Endodermal cell (in vitro differentiated cells): ENCODE measurements at regions not wholly inside any gene's neighbourhood (a gene's known extent, or its start where the extent isn't known, plus 50 kb on each side); places are given as distances from the start of the nearest gene placed in this dataset.

ENCODE experiments used
- DNase-seq: peaks from one replicate; pipeline ENCODE4 v3.0.0-alpha.2; 2017
- H3K27ac ChIP-seq: 2 replicates; pipeline ENCODE4 v1.5.1; 2013; ENCODE audit warnings: mild to moderate bottlenecking, low read depth, low read length, moderate library complexity
- H3K27me3 ChIP-seq: 2 replicates; pipeline ENCODE4 v1.6.1; 2013; ENCODE audit warnings: mild to moderate bottlenecking, low read length, moderate library complexity; ENCODE audit not compliant: insufficient read depth, control insufficient read depth, poor library complexity, severe bottlenecking
- H3K36me3 ChIP-seq: 2 replicates; pipeline ENCODE4 v1.7.0; 2013; ENCODE audit warnings: mild to moderate bottlenecking, low read length, moderate library complexity; ENCODE audit not compliant: control insufficient read depth, insufficient read depth
- H3K4me1 ChIP-seq: one replicate; pipeline ENCODE4 v1.7.0; 2013; ENCODE audit warnings: low read length; ENCODE audit not compliant: control insufficient read depth, insufficient read depth
- H3K4me3 ChIP-seq: 2 replicates; pipeline ENCODE4 v1.5.1; 2013; ENCODE audit warnings: mild to moderate bottlenecking, low read length, moderate library complexity
- H3K9ac ChIP-seq: 2 replicates; pipeline ENCODE4 v1.6.1; 2013; ENCODE audit warnings: mild to moderate bottlenecking, low read length, moderate library complexity; ENCODE audit not compliant: poor library complexity, severe bottlenecking; ENCODE audit errors: extremely low read depth
- H3K9me3 ChIP-seq: 2 replicates; pipeline ENCODE4 v1.6.1; 2013; ENCODE audit warnings: mild to moderate bottlenecking, low read length, moderate library complexity; ENCODE audit not compliant: control insufficient read depth
- H3K27ac Mint-ChIP-seq: 2 replicates; pipeline ENCODE4 v1.8.0; 2020; ENCODE audit warnings: mixed read lengths
- H3K27me3 Mint-ChIP-seq: 2 replicates; pipeline ENCODE4 v1.8.0; 2021; ENCODE audit warnings: mild to moderate bottlenecking, mixed read lengths; ENCODE audit not compliant: insufficient read depth
- H3K36me3 Mint-ChIP-seq: 2 replicates; pipeline ENCODE4 v1.8.0; 2020; ENCODE audit warnings: low read depth, mixed read lengths
- H3K4me1 Mint-ChIP-seq: 2 replicates; pipeline ENCODE4 v1.8.0; 2020; ENCODE audit warnings: mixed read lengths
- H3K4me3 Mint-ChIP-seq: 2 replicates; pipeline ENCODE4 v1.8.0; 2020; ENCODE audit warnings: mild to moderate bottlenecking, moderate library complexity, mixed read lengths
- H3K9me3 Mint-ChIP-seq: 2 replicates; pipeline ENCODE4 v1.8.0; 2020; ENCODE audit warnings: mild to moderate bottlenecking, mixed read lengths
- WGBS, 2 experiments: methylation state at CpG; one replicate each; pipeline versions ENCODE4 v1.1.5 to v1.1.7; 2013; ENCODE audit warnings: missing lambda C conversion rate in 2 of 2, mixed read lengths in 1 of 2; ENCODE audit not compliant: insufficient coverage in 1 of 2, insufficient read length in 1 of 2; 5-methylcytosine and 5-hydroxymethylcytosine counted together
- TF ChIP-seq, protein P1 (sequence below): fragments of 200-600 bp; sonication (generic); conservative IDR thresholded peaks from 2 replicates; pipeline ENCODE4 v1.5.0; 2021; ENCODE audit warnings: antibody characterized with exemption, mild to moderate bottlenecking

DNA sequence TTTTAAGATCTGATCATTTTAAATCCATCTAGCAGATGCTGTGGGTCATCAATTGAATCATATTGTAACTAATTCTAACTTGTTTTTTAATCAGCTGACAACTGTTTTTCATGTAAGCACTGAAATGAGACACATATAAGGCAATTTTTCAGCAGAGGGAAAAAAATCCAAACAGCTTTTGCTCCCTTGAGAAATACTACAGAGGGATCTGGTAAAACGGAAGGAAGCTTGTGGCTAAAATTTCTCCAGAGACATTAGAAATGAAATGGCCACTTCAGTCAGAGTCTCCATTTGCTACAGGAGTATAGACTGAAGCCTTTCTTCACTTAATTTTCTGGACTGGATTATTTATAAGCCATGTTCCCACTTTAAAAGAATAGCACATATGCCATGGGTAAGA lies 385.9 kb downstream of the MAN2A1 start:
- DNase-seq: no peak
- Histone ChIP-seq H3K4me3 (no peak overlapping the region), H3K9me3 (peaks cover 9% of the 10 kb centered on the region), H3K9ac (no peak overlapping the region), H3K27ac (no peak overlapping the region), H3K36me3 (no peaks in the 10 kb centered on the region), H3K4me1 (no peaks in the 10 kb centered on the region), H3K27me3 (no peaks in the 10 kb centered on the region)
- H3K27me3 Mint-ChIP-seq: peaks cover 7% of the 10 kb centered on the region
- TF ChIP-seq, protein P1, sequence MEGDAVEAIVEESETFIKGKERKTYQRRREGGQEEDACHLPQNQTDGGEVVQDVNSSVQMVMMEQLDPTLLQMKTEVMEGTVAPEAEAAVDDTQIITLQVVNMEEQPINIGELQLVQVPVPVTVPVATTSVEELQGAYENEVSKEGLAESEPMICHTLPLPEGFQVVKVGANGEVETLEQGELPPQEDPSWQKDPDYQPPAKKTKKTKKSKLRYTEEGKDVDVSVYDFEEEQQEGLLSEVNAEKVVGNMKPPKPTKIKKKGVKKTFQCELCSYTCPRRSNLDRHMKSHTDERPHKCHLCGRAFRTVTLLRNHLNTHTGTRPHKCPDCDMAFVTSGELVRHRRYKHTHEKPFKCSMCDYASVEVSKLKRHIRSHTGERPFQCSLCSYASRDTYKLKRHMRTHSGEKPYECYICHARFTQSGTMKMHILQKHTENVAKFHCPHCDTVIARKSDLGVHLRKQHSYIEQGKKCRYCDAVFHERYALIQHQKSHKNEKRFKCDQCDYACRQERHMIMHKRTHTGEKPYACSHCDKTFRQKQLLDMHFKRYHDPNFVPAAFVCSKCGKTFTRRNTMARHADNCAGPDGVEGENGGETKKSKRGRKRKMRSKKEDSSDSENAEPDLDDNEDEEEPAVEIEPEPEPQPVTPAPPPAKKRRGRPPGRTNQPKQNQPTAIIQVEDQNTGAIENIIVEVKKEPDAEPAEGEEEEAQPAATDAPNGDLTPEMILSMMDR: no peak
- H3K36me3 Mint-ChIP-seq: no peaks in the 10 kb centered on the region
- no peaks in the 10 kb centered on the region for H3K4me1 Mint-ChIP-seq
- H3K4me3 Mint-ChIP-seq: no peak overlapping the region
- H3K27ac Mint-ChIP-seq: no peak overlapping the region
- 83 to 89% methylated on average over 1 of the region's 1 CpG for WGBS, 2 experiments
- H3K9me3 Mint-ChIP-seq: peaks cover 12% of the 10 kb centered on the region

DNA sequence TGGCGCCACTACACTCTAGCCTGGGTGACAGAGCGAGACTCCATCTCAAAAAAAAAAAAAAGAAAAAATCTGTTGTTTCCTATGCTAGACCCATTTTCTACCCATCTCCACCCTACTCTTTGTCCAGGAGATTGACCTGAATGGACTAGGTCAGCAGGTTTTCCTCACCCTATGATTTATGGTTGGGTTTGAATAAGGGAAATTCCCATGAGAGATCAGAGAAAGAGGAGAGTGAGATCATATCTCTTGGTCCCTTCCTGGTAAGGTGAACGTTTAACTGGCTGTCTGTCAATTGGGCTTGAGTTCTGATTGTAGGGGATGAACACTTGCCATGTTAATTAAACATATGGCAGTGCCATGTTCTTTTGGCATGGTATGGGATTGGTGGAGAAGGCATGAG lies 387.4 kb downstream of the MAN2A1 start:
- Mint-ChIP-seq H3K4me3 (no peak overlapping the region), H3K9me3 (peaks cover 9% of the 10 kb centered on the region), H3K27ac (no peak overlapping the region), H3K27me3 (peaks cover 7% of the 10 kb centered on the region), H3K36me3 (no peaks in the 10 kb centered on the region), H3K4me1 (no peaks in the 10 kb centered on the region)
- no peak for DNase-seq
- Histone ChIP-seq H3K36me3 (no peaks in the 10 kb centered on the region), H3K27ac (no peak overlapping the region), H3K27me3 (no peaks in the 10 kb centered on the region), H3K9me3 (peaks cover 4% of the 10 kb centered on the region), H3K9ac (no peak overlapping the region), H3K4me3 (no peak overlapping the region), H3K4me1 (no peaks in the 10 kb centered on the region)
- 96 to 100% methylated on average over 1 to 3 of the region's 3 CpGs for WGBS, 2 experiments
- TF ChIP-seq, protein P1: no peak

- TF ChIP-seq, protein P1: no peak
- H3K4me1 Mint-ChIP-seq: no peaks in the 10 kb centered on the region
- no peak overlapping the region for H3K27ac Mint-ChIP-seq
- H3K4me3 ChIP-seq: no peak overlapping the region
- H3K4me1 ChIP-seq: no peaks in the 10 kb centered on the region
- no peak overlapping the region for H3K4me3 Mint-ChIP-seq
- no peaks in the 10 kb centered on the region for H3K36me3 Mint-ChIP-seq
- peaks cover 10% of the 10 kb centered on the region for H3K27me3 Mint-ChIP-seq
- no peaks in the 10 kb centered on the region for H3K9me3 ChIP-seq
- DNase-seq: no peak
- no peak overlapping the region for H3K27ac ChIP-seq
- no peaks in the 10 kb centered on the region for H3K36me3 ChIP-seq
- H3K9me3 Mint-ChIP-seq: no peaks in the 10 kb centered on the region
- no peak overlapping the region for H3K9ac ChIP-seq
- no peaks in the 10 kb centered on the region for H3K27me3 ChIP-seq
- WGBS, 2 experiments: 82 to 95% methylated on average over 3 of the region's 3 CpGs
These were observed 392.5 kb downstream of the MAN2A1 start for GRCh38 chr5:110082194-110082593.
